Activated naive CD4-positive, alpha-beta T cell treated with anti-CD3 and anti-CD28 coated beads, Interleukin-2, amount 50 U/mL, for 16 hours (primary cell): ENCODE measurements at regions not wholly inside any gene's neighbourhood (a gene's known extent, or its start where the extent isn't known, plus 50 kb on each side); places are given as distances from the start of the nearest gene placed in this dataset.

Experiments used
- DNase-seq: peaks from one replicate; pipeline ENCODE4 v3.0.0-alpha.2; 2020

GRCh38 chr5:87853541-87853940 is 415.1 kb downstream of the TMEM161B start:
- DNase-seq = no peak

GRCh38 chr5:87851603-87852002 is 417.0 kb downstream of the TMEM161B start:
- DNase-seq = no peak

DNA sequence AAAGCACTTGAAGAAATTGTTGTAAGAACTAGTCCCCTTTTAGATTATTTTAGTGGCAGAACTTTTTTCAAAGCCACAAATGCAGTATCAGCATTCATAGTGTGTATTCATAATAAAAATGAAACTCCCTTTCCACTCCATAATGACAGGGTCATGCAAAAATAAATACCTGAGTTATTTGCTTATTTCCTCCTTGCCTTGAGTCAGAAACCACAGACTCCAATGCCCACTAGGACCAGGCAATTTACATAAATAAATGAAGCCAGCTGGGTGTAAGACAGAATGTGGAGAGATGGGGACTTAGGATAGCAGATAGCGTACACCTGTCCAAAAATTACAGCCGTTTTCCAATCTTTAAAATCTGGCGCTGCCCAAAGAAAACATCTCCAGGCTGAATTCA is 417.8 kb downstream of the TMEM161B start:
- no peak for DNase-seq

DNA sequence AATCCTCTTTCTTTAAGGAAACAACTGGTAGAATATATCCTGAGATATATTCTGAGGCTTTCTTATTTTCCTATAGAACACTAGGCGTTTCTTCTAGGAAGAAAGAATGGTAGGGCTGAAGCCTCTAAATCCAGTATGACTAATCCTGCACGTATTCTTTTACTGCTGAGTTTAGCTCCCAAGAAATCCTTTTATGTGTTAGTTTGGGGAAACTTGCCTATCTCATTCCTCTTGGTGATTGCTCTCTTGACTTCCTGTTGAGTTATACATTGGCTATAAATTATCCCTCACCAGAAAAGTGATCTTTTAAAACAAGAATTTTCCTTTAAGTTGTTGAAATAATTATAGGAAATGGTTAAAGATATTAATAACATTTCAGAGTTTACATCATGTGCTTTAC is 422.9 kb downstream of the TMEM161B start:
- no peak for DNase-seq

- DNase-seq = no peak
Measured at GRCh38 chr5:87844866-87845265, 423.8 kb downstream of the TMEM161B start.

- no peak for DNase-seq
Measured at GRCh38 chr5:87844449-87844848, 424.2 kb downstream of the TMEM161B start.

DNA sequence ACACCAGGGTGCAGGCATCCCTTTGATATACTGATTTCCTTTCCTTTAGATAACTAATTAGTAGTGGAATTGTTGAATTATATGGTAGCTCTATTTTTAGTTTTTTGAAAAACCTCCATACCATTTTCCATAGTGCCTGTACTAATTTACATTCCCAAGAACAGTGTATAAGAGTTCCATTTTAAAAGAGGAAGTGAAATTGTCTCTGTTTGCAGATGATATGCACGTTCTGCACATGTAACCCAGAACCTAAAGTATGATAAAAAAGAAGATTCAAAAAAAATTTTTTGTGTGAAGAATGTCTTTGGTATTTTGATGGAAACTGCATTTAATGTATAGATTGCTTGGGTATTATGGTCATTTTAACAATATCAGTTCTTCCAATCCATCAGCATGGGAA is 424.0 kb upstream of the CCNH start:
- no peak for DNase-seq

DNA sequence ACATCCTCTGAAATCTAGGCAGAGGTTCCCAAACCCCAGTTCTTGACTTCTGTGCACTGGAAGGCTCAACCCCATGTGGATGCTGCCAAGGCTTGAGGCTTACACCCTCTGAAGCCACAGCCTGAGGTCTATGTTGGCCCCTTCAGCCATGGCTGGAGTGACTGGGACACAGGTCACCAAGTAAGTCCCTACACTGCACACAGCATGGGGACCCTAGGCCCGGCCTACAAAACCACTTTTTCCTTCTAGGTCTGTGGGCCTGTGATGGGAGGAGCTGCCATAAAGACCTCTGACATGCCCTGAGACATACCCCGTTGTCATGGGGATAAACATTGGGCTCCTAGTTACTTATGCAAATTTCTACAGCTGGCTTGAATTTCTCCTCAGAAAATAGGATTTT is 418.8 kb upstream of the CCNH start:
- DNase-seq = no peak

- DNase-seq = no peak
Measured at GRCh38 chr5:87829217-87829551, 416.5 kb upstream of the CCNH start.

DNA sequence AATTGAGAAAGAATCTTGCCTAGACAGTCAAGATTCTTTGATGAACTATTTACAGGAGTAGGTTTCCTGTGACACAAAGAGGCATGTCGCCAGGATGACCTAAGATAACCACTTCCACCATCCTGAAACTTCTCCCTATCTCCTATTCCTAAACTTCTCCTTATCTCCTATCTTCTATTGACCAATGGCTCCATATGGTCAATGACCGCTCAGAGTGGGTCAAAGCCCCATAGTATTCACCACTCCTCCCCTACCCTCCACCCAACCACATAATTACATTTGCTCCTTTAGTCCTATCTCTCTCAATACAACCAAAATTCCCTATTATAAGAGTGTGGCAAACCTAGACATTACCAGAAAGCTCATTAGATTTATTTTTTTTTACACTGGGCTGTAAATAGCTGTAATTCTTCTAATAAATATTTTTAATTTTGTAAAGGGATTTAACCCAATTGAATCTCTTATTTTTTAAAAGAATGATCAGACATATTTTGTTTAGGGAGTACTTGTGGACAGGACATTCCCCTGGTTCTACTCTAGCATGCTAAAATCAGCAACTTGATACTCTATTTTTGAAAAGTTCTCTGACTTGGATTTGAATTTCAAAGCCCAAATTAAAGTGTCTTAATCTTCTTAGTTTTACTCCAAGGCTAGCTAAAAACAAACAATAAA is 416.0 kb upstream of the CCNH start:
- DNase-seq = no peak

DNA sequence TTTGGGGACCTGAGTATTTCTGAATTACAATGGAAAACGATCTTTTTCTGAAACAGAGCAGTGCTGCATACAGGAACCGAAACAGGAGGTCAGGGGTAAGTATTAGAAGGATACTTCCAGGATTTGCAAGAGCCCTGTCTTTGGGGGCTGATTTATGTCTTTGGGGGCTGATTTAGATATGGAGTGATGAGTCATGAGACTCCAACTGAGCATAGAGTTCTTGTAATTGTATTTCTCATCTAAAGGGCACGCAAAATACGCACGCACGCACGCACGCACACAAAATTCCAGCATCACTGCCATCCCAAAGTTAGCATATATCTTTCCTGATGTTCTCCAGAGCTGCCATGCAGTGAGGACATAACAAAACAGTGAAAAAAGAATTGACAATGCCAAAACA is 414.8 kb upstream of the CCNH start:
- no peak for DNase-seq

- no peak for DNase-seq
Measured at GRCh38 chr5:87826507-87826906, 413.8 kb upstream of the CCNH start.

DNA sequence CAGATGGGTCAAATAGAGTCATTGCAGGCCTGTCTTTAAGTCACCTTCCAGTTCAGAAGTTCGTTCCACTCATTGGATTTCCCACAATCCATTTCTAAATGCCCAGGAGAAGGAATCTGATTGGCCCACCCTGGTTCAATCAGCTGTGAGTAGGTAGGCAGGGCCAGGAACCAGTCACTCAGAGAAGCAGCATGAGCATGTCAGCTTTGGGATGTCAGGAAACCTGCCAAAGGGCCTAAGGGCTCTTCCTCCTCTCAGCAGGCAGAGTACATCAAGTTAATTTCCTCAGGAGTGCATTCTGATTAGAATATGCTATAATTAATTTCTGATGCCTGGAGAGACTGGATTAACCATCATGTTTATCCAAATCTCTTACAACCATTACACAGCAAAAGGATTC is 412.9 kb upstream of the CCNH start:
- DNase-seq = no peak

GRCh38 chr5:87807783-87808182 is 395.1 kb upstream of the CCNH start:
- no peak for DNase-seq

DNA sequence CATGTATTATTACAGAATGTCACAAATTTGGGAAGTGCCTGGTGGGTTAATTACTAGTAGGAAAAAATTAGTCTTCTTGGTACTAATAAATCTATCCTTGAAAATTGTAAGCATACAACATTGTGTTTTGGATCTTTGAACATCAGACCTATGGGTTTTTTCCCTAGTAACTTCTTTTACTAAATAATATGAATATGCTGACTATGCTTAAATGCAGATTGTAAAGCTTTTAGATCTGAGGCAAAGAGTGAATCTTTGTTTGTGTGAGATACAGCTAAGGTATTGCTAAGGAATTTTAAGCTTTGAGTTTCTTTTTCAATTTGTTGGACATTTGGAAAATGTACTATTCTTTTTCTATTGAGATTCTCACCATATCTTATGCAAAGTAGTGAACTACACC is 390.6 kb upstream of the CCNH start:
- DNase-seq = no peak

DNA sequence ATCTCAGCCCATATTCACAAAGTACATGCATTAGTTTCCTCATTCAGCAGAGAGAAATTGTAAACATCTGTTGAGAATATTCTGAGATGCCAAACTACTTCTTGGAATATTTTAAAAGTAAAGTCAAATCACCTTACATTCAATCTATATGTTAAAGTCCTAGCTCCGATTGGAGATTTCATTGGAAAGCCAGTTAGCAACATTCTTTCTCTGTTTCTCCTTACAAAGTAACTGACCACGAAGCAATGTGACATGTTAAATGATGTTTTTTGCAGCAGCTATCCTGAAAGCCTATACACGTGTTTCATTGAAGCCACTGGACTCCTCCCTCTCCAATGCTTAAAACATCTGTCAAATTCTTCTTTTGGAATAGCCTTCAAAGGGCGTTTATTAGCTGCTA is 379.1 kb upstream of the CCNH start:
- DNase-seq = no peak

DNA sequence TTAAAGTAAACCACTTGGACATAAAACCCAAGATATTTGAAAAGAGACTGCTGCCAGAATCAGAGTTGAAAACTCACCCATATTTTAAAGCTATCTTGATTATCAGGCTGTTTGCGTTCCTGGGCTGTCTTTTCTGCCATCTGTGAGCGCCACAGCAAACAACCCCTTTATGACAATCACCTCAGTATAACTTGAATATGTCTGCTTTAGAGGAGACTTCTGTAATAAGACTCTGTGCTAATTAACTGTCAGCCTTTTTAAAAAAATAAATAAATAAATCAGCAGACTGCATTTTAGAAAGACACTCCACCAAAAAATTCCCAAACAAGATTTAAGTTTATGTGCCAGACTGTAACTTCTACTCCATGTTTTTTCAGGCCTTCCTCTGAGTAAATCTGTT is 375.7 kb upstream of the CCNH start:
- no peak for DNase-seq

GRCh38 chr5:87787625-87788256 is 375.0 kb upstream of the CCNH start:
- DNase-seq = no peak

DNA sequence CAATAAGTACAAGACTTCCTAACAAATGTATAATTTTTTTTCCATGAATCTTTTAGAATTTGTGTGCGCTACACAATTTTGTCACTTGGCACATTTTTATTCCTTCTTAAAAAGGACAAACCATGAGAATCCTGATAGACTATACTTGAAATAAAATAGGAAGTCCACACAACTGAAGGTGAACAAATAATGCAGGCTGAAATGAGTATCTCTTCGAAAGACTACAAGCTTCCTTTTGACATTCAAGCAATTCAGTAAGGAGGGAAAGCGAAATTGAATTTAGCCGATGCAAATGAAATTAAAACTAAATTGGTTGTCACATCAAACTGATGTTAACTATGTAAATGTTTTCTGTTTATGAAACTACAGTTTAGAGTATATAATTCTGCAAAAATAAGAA is 374.4 kb upstream of the CCNH start:
- DNase-seq = no peak

- DNase-seq = no peak
Measured at GRCh38 chr5:87786471-87786870, 373.7 kb upstream of the CCNH start.

DNA sequence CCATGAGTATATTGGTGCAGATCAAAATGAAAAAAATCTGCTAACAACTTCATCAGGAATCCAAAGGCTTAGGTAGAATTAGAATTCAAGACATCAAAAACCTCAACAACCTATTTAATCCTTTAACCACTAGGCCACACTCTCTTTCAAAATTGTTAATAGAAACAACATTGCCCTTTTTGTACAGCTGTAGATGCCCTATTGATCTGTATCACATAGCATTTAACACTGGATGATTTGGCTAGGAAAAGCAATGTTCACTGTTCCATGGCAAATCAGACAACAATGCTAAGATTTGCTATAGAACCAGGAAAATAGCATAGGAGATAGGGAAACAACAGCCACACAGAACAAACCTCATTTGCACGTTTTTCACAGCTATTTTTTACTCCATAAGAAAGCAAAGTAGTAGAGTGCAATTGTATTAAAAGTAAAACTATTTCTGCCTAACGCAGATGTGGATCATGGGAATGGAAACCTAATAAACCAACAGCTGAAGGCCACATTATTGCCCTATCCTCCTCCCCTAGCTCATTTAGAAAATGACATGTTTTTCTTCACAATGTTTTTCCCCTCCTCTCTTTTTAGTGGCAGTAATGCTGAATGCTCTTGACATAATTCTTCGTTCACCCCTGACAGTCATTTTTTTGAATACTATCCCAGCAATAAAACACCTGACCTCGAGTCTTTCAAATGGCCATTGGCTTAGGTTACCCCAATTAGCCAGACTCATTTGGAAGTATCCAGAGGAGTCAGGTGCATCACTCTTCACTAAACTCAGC is 373.0 kb upstream of the CCNH start:
- DNase-seq = no peak

GRCh38 chr5:87784879-87785495 is 372.3 kb upstream of the CCNH start:
- no peak for DNase-seq

DNA sequence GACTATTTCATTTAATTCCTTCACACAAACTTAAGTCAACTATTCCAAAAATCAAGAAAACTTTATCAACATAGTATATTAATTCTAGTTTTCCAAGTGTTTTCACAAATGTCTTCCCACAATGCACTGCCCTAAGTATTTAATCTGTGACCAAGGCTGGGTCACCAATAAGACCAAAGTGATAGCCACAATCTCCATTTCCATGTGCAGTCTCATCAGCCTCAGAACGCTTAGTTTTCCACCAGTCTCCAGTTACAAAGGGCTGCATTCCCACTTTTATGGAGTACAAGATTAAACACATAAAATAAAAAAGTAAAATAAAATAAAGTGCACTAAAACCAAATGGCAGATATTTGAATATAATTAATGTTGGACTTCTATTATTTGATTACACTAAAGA is 371.6 kb upstream of the CCNH start:
- no peak for DNase-seq

DNA sequence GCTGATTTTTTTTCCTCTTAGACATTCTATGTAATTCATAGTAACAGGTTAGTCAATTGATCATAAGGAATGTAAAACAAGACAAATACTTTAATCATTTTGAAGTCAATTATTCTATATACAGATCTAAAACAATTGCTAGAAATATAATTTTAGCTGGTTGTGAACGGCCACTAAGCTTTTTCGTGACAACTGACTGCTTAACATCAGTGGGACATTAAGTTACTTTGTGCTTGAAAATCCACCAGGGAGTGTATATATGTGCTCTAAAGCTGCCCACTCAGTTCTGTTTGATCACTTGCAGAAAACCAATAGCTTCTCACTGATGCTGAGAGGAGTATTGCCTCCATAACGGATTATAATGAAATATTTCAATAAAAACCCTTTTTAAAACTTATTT is 370.2 kb upstream of the CCNH start:
- DNase-seq = no peak
